H1 (cell line): ENCODE measurements at regions not wholly inside any gene's neighbourhood (a gene's known extent, or its start where the extent isn't known, plus 50 kb on each side); places are given as distances from the start of the nearest gene placed in this dataset.

Experiments used
- CTCF ChIA-PET: fragments of 300-600 bp; sonication (Branson Sonifier 250); formaldehyde crosslinking; loops from one replicate; lab custom pipeline; 2021; ENCODE audit not compliant: partially characterized antibody; lab: Charles Lee
- POLR2A ChIA-PET: fragments of 300-600 bp; sonication (Branson Sonifier 250); formaldehyde crosslinking; loops from one replicate; lab custom pipeline; 2021; ENCODE audit warnings: inconsistent platforms; ENCODE audit not compliant: partially characterized antibody; lab: Charles Lee
- DNase-seq, 2 experiments: peaks; one replicate each; pipeline versions ENCODE4 v3.0.0 to v3.0.0-alpha.2; 2010 to 2022; ENCODE audit warnings: low spot score in 2 of 2, low read depth in 1 of 2, mixed read lengths in 1 of 2
- FAIRE-seq: peaks from 2 replicates; lab custom pipeline; 2011; peaks lifted over from hg19 to GRCh38; lab: Jason Lieb, UNC
- H2AFZ ChIP-seq: 2 replicates; pipeline ENCODE4 v1.8.1; 2012; ENCODE audit warnings: low read length, inconsistent platforms
- H2AK5ac ChIP-seq: 2 replicates; pipeline ENCODE4 v1.6.1; 2013; ENCODE audit warnings: low read depth, low read length
- H2BK120ac ChIP-seq: replicated peaks from 2 replicates; pipeline ENCODE3; 2013; ENCODE audit warnings: low read depth, low read length, inconsistent platforms
- H2BK12ac ChIP-seq: 2 replicates; pipeline ENCODE4 v1.6.1; 2013; ENCODE audit warnings: low read depth, low read length
- H2BK15ac ChIP-seq: 2 replicates; pipeline ENCODE4 v1.6.1; 2013; ENCODE audit warnings: low read length
- H2BK20ac ChIP-seq: 2 replicates; pipeline ENCODE4 v1.6.1; 2013; ENCODE audit warnings: low read length
- H2BK5ac ChIP-seq: 2 replicates; pipeline ENCODE4 v1.6.1; 2013; ENCODE audit warnings: low read depth, low read length
- H3K14ac ChIP-seq: 2 replicates; pipeline ENCODE4 v1.6.1; 2013; ENCODE audit warnings: inconsistent platforms; ENCODE audit not compliant: insufficient read length
- H3K18ac ChIP-seq: 2 replicates; pipeline ENCODE4 v1.6.1; 2013; ENCODE audit warnings: low read length; ENCODE audit errors: extremely low read depth
- H3K23ac ChIP-seq: 2 replicates; pipeline ENCODE4 v1.6.1; 2013; ENCODE audit warnings: inconsistent platforms; ENCODE audit not compliant: insufficient read length
- H3K23me2 ChIP-seq: 2 replicates; pipeline ENCODE4 v1.6.1; 2013; ENCODE audit warnings: low read depth, low read length
- H3K27ac ChIP-seq: 2 replicates; pipeline ENCODE4 v1.6.1; 2011; ENCODE audit warnings: low read depth, low read length, inconsistent platforms
- H3K27me3 ChIP-seq, 4 experiments: replicated peaks in 1 of 4; 1 replicate in 1 of 4; 2 replicates in 3 of 4; pipeline versions ENCODE4 v1.6.1 to v1.8.1; 2011 to 2013; ENCODE audit warnings: low read length in 3 of 4, mild to moderate bottlenecking in 3 of 4, inconsistent platforms in 2 of 4, mixed read lengths in 2 of 4, moderate library complexity in 1 of 4; ENCODE audit not compliant: control insufficient read depth in 3 of 4, insufficient read depth in 3 of 4; ENCODE audit errors: extremely low read depth in 1 of 4
- H3K36me3 ChIP-seq, 4 experiments: 2 replicates each; pipeline versions ENCODE4 v1.6.1 to v1.8.1; 2011 to 2013; ENCODE audit warnings: mild to moderate bottlenecking in 4 of 4, low read length in 3 of 4, moderate library complexity in 2 of 4, control low read depth in 1 of 4, inconsistent platforms in 1 of 4; ENCODE audit not compliant: insufficient read depth in 4 of 4, control insufficient read depth in 2 of 4
- H3K4ac ChIP-seq: replicated peaks from 2 replicates; pipeline ENCODE3; 2013; ENCODE audit warnings: low read length, low read depth, mixed read lengths, inconsistent platforms; ENCODE audit not compliant: insufficient read length
- H3K4me1 ChIP-seq, 4 experiments: replicated peaks in 1 of 4; 1 replicate in 1 of 4; 2 replicates in 3 of 4; pipeline versions ENCODE4 v1.6.1 to v1.8.1; 2011 to 2013; ENCODE audit warnings: low read length in 3 of 4, inconsistent platforms in 2 of 4, mixed read lengths in 1 of 4; ENCODE audit not compliant: insufficient read depth in 4 of 4, control insufficient read depth in 3 of 4
- H3K4me2 ChIP-seq, 2 experiments: 2 replicates each; pipeline versions ENCODE4 v1.6.1 to v1.8.1; 2011 to 2013; ENCODE audit warnings: low read depth in 2 of 2, low read length in 2 of 2, control low read depth in 1 of 2, inconsistent platforms in 1 of 2, mild to moderate bottlenecking in 1 of 2; ENCODE audit not compliant: insufficient read depth in 1 of 2
- H3K4me3 ChIP-seq, 4 experiments: fragments of 200-600, 300-600 bp in 1 of 4; sonication (generic), shearing (Covaris generic), sonication (Bioruptor Twin) in 1 of 4; 2 replicates each; pipeline versions ENCODE4 v1.5.1 to v1.8.1; 2011 to 2016; ENCODE audit warnings: low read length in 4 of 4, low read depth in 3 of 4, control low read depth in 2 of 4, inconsistent platforms in 2 of 4, mild to moderate bottlenecking in 2 of 4, mixed read lengths in 1 of 4, moderate library complexity in 1 of 4; ENCODE audit not compliant: insufficient read depth in 2 of 4; ENCODE audit errors: extremely low read depth in 1 of 4
- H3K56ac ChIP-seq: replicated peaks from 2 replicates; pipeline ENCODE3; 2013; ENCODE audit warnings: low read depth, mild to moderate bottlenecking, mixed read lengths, low read length, inconsistent platforms; ENCODE audit not compliant: insufficient read length
- H3K79me1 ChIP-seq: 2 replicates; pipeline ENCODE4 v1.6.1; 2013; ENCODE audit warnings: low read depth, low read length, control low read depth
- H3K79me2 ChIP-seq, 2 experiments: 2 replicates each; pipeline versions ENCODE4 v1.6.1 to v1.8.1; 2012 to 2013; ENCODE audit warnings: low read length in 2 of 2, mild to moderate bottlenecking in 2 of 2, inconsistent platforms in 1 of 2; ENCODE audit not compliant: insufficient read depth in 2 of 2, control insufficient read depth in 1 of 2
- H3K9ac ChIP-seq, 4 experiments: replicated peaks in 1 of 4; 1 replicate in 1 of 4; 2 replicates in 3 of 4; pipeline versions ENCODE4 v1.6.1 to v1.8.1; 2011 to 2013; ENCODE audit warnings: low read depth in 3 of 4, low read length in 3 of 4, control low read depth in 2 of 4, mild to moderate bottlenecking in 2 of 4, moderate library complexity in 2 of 4, inconsistent platforms in 1 of 4; ENCODE audit errors: extremely low read depth in 1 of 4
- H3K9me3 ChIP-seq, 2 experiments: 2 replicates each; pipeline versions ENCODE4 v1.6.1 to v1.8.1; 2012 to 2013; ENCODE audit warnings: mild to moderate bottlenecking in 2 of 2, moderate library complexity in 2 of 2, control low read depth in 1 of 2, inconsistent platforms in 1 of 2, low read depth in 1 of 2, low read length in 1 of 2, mixed read lengths in 1 of 2; ENCODE audit not compliant: insufficient read depth in 2 of 2
- H4K20me1 ChIP-seq, 2 experiments: replicated peaks in 1 of 2; 2 replicates each; pipeline versions ENCODE3 to v1.8.1; 2011 to 2013; ENCODE audit warnings: inconsistent platforms in 2 of 2, low read length in 2 of 2, mild to moderate bottlenecking in 1 of 2; ENCODE audit not compliant: insufficient read depth in 2 of 2, control insufficient read depth in 1 of 2
- H4K5ac ChIP-seq: 2 replicates; pipeline ENCODE4 v1.6.1; 2013; ENCODE audit warnings: low read length, low read depth, mixed read lengths, inconsistent platforms; ENCODE audit not compliant: insufficient read length
- H4K8ac ChIP-seq: 2 replicates; pipeline ENCODE4 v1.8.0; 2013; ENCODE audit warnings: mild to moderate bottlenecking, moderate library complexity, low read length, inconsistent platforms; ENCODE audit not compliant: insufficient read depth; ENCODE audit errors: extremely low read depth
- H4K91ac ChIP-seq: replicated peaks from 2 replicates; pipeline ENCODE3; 2013; ENCODE audit warnings: low read length, mixed read lengths, inconsistent platforms; ENCODE audit not compliant: insufficient read length
- ATF3 ChIP-seq: IDR thresholded peaks from 2 replicates; pipeline ENCODE4 v1.6.1; 2011; ENCODE audit warnings: low read depth, mild to moderate bottlenecking, low read length; ENCODE audit not compliant: insufficient read depth
- CBX8 ChIP-seq: fragments of 300-800, 300-1000 bp; sonication (generic); IDR thresholded peaks from 2 replicates; pipeline ENCODE4 v1.7.1; 2016; ENCODE audit warnings: low read depth, low read length, borderline replicate concordance
- CHD1 ChIP-seq: IDR thresholded peaks from 2 replicates; pipeline ENCODE4 v1.6.1; 2012; ENCODE audit warnings: low read depth, low read length, improper control_type of control experiment
- GTF2F1 ChIP-seq: IDR thresholded peaks from 2 replicates; pipeline ENCODE4 v1.6.1; 2012; ENCODE audit warnings: low read depth, low read length, improper control_type of control experiment, borderline replicate concordance
- HDAC6 ChIP-seq: IDR thresholded peaks from one replicate; pipeline ENCODE4 v1.7.1; 2012; ENCODE audit warnings: low read depth, mild to moderate bottlenecking, inconsistent platforms, low read length, moderate library complexity
- JUND ChIP-seq: IDR thresholded peaks from 2 replicates; pipeline ENCODE4 v1.6.1; 2011; ENCODE audit warnings: mild to moderate bottlenecking, improper control_type of control experiment, low read length
- SP2 ChIP-seq: IDR thresholded peaks from 2 replicates; pipeline ENCODE4 v1.6.1; 2012; ENCODE audit warnings: mild to moderate bottlenecking, low read length, inconsistent platforms
- TBP ChIP-seq: IDR thresholded peaks from 2 replicates; pipeline ENCODE4 v1.6.1; 2011; ENCODE audit warnings: low read depth, low read length, improper control_type of control experiment
- USF2 ChIP-seq: IDR thresholded peaks from 2 replicates; pipeline ENCODE4 v1.6.1; 2011; ENCODE audit warnings: low read length, improper control_type of control experiment
- YY1 ChIP-seq: IDR thresholded peaks from 2 replicates; pipeline ENCODE4 v1.6.1; 2011; ENCODE audit warnings: low read depth, mild to moderate bottlenecking, low read length
- WGBS, 2 experiments: shearing (Covaris generic) in 1 of 2; methylation state at CpG; one replicate each; pipeline versions ENCODE4 v1.1.6 to v1.1.7; 2013 to 2015; ENCODE audit warnings: low lambda C conversion rate in 2 of 2, mixed read lengths in 2 of 2, inconsistent platforms in 1 of 2, low coverage in 1 of 2, missing lambda C conversion rate in 1 of 2; ENCODE audit not compliant: insufficient replicate concordance in 2 of 2, insufficient coverage in 1 of 2, insufficient read length in 1 of 2; ENCODE audit errors: extremely low coverage in 1 of 2, missing lambda C conversion rate in 1 of 2; 5-methylcytosine and 5-hydroxymethylcytosine counted together

- Histone ChIP-seq H2BK20ac (no peak overlapping the region), H4K91ac (no peak overlapping the region), H3K18ac (no peak overlapping the region), H3K4ac (no peak overlapping the region), H3K4me3 (no peak overlapping the region), H3K56ac (no peak overlapping the region), H2AFZ (no peak overlapping the region), H4K20me1 (no peaks in the 10 kb centered on the region), H4K8ac (no peak overlapping the region; the same call in 1 of the 2 replicates), H3K14ac (no peak overlapping the region), H4K5ac (no peak overlapping the region), H2BK15ac (no peak overlapping the region), H3K9me3 (peaks cover 4 to 5% of the 10 kb centered on the region in 2 experiments; a peak in 2 of 4 replicates), H3K4me2 (no peak overlapping the region), H3K79me2 (no peaks in the 10 kb centered on the region), H3K4me1 (no peaks in the 10 kb centered on the region), H3K36me3 (peaks cover 0 to 4% (median 0%) of the 10 kb centered on the region in 4 experiments; a peak in 1 of 8 replicates), H2BK5ac (no peak overlapping the region), H3K23me2 (no peaks in the 10 kb centered on the region), H3K27ac (no peak overlapping the region), H2BK120ac (no peak overlapping the region), H3K23ac (no peak overlapping the region), H3K79me1 (no peaks in the 10 kb centered on the region), H3K27me3 (no peaks in the 10 kb centered on the region), H3K9ac (no peak overlapping the region), H2BK12ac (no peak overlapping the region), H2AK5ac (no peak overlapping the region)
- no peak for FAIRE-seq
- DNase-seq = no peak
- ChIA-PET CTCF (no interaction called here), POLR2A (interaction anchor here (2.4 kb wide), 1 partner anchor 96 kb away, joined by 5 read pairs; no protein-coding TSS in a partner anchor)
- 93% methylated on average over 9 of the region's 9 CpGs; no CpG with 5 or more reads in 1 of the 2 experiments for WGBS, 2 experiments
- TF ChIP-seq USF2 = no peak
- TF ChIP-seq YY1 = no peak
- no peak for TF ChIP-seq JUND
- no peak for TF ChIP-seq CHD1
- no peak for TF ChIP-seq CBX8
- TF ChIP-seq TBP = no peak
- TF ChIP-seq HDAC6 = no peak
- no peak for TF ChIP-seq GTF2F1
- TF ChIP-seq SP2 = no peak
- TF ChIP-seq ATF3 = no peak
Measured at GRCh38 chr14:38105106-38105702, 102.5 kb upstream of the SSTR1 start.
